Suppressor macrophage treated with lipopolysaccharide for 4 hours (primary cell): ENCODE measurements at regions not wholly inside any gene's neighbourhood (a gene's known extent, or its start where the extent isn't known, plus 50 kb on each side); places are given as distances from the start of the nearest gene placed in this dataset.

Experiments
- DNase-seq: peaks from one replicate; pipeline ENCODE4 v3.0.0-alpha.2; 2020

- no peak for DNase-seq
Observed at GRCh38 chr4:43244688-43245382, 352.3 kb downstream of the GRXCR1 start.

GRCh38 chr4:43251841-43252240 lies 359.3 kb downstream of the GRXCR1 start:
- no peak for DNase-seq

- DNase-seq: no peak
Observed at GRCh38 chr4:43253541-43253940, 361.0 kb downstream of the GRXCR1 start.

GRCh38 chr4:43264730-43265129 lies 372.2 kb downstream of the GRXCR1 start:
- DNase-seq: no peak

GRCh38 chr4:43271946-43272345 lies 379.4 kb downstream of the GRXCR1 start:
- DNase-seq: no peak

GRCh38 chr4:43274376-43274775 lies 381.9 kb downstream of the GRXCR1 start:
- DNase-seq: no peak

- DNase-seq: no peak
Observed at GRCh38 chr4:43275779-43276178, 383.3 kb downstream of the GRXCR1 start.

GRCh38 chr4:43276321-43276720 lies 383.8 kb downstream of the GRXCR1 start:
- no peak for DNase-seq

GRCh38 chr4:43277003-43277402 lies 384.5 kb downstream of the GRXCR1 start:
- DNase-seq: no peak

- DNase-seq: no peak
Observed at GRCh38 chr4:43282534-43282933, 390.0 kb downstream of the GRXCR1 start.

- no peak for DNase-seq
Observed at GRCh38 chr4:43286137-43286536, 393.6 kb downstream of the GRXCR1 start.

GRCh38 chr4:43296946-43297528 lies 404.5 kb downstream of the GRXCR1 start:
- DNase-seq: no peak

- no peak for DNase-seq
Observed at GRCh38 chr4:43316813-43317212, 424.3 kb downstream of the GRXCR1 start.

GRCh38 chr4:43325220-43325967 lies 432.9 kb downstream of the GRXCR1 start:
- no peak for DNase-seq

GRCh38 chr4:43330288-43330687 lies 437.8 kb downstream of the GRXCR1 start:
- DNase-seq: no peak

- DNase-seq: no peak
Observed at GRCh38 chr4:43331226-43332051, 438.9 kb downstream of the GRXCR1 start.

- no peak for DNase-seq
Observed at GRCh38 chr4:43332052-43332425, 439.5 kb downstream of the GRXCR1 start.

- DNase-seq: no peak
Observed at GRCh38 chr4:43337707-43338106, 445.2 kb downstream of the GRXCR1 start.

- DNase-seq: no peak
Observed at GRCh38 chr4:43339435-43339834, 446.9 kb downstream of the GRXCR1 start.

GRCh38 chr4:43341741-43342140 lies 449.2 kb downstream of the GRXCR1 start:
- no peak for DNase-seq

- no peak for DNase-seq
Observed at GRCh38 chr4:43343298-43343697, 450.8 kb downstream of the GRXCR1 start.

- DNase-seq: no peak
Observed at GRCh38 chr4:43345323-43345925, 452.9 kb downstream of the GRXCR1 start.

GRCh38 chr4:43348591-43348990 lies 456.1 kb downstream of the GRXCR1 start:
- DNase-seq: no peak
